Endodermal cell (in vitro differentiated cells): ENCODE measurements at regions not wholly inside any gene's neighbourhood (a gene's known extent, or its start where the extent isn't known, plus 50 kb on each side); places are given as distances from the start of the nearest gene placed in this dataset.

Source experiments
- DNase-seq: peaks from one replicate; pipeline ENCODE4 v3.0.0-alpha.2; 2017
- H3K27ac ChIP-seq: 2 replicates; pipeline ENCODE4 v1.5.1; 2013; ENCODE audit warnings: mild to moderate bottlenecking, low read depth, low read length, moderate library complexity
- H3K27me3 ChIP-seq: 2 replicates; pipeline ENCODE4 v1.6.1; 2013; ENCODE audit warnings: mild to moderate bottlenecking, low read length, moderate library complexity; ENCODE audit not compliant: insufficient read depth, control insufficient read depth, poor library complexity, severe bottlenecking
- H3K36me3 ChIP-seq: 2 replicates; pipeline ENCODE4 v1.7.0; 2013; ENCODE audit warnings: mild to moderate bottlenecking, low read length, moderate library complexity; ENCODE audit not compliant: control insufficient read depth, insufficient read depth
- H3K4me1 ChIP-seq: one replicate; pipeline ENCODE4 v1.7.0; 2013; ENCODE audit warnings: low read length; ENCODE audit not compliant: control insufficient read depth, insufficient read depth
- H3K4me3 ChIP-seq: 2 replicates; pipeline ENCODE4 v1.5.1; 2013; ENCODE audit warnings: mild to moderate bottlenecking, low read length, moderate library complexity
- H3K9ac ChIP-seq: 2 replicates; pipeline ENCODE4 v1.6.1; 2013; ENCODE audit warnings: mild to moderate bottlenecking, low read length, moderate library complexity; ENCODE audit not compliant: poor library complexity, severe bottlenecking; ENCODE audit errors: extremely low read depth
- H3K9me3 ChIP-seq: 2 replicates; pipeline ENCODE4 v1.6.1; 2013; ENCODE audit warnings: mild to moderate bottlenecking, low read length, moderate library complexity; ENCODE audit not compliant: control insufficient read depth
- H3K27ac Mint-ChIP-seq: 2 replicates; pipeline ENCODE4 v1.8.0; 2020; ENCODE audit warnings: mixed read lengths
- H3K27me3 Mint-ChIP-seq: 2 replicates; pipeline ENCODE4 v1.8.0; 2021; ENCODE audit warnings: mild to moderate bottlenecking, mixed read lengths; ENCODE audit not compliant: insufficient read depth
- H3K36me3 Mint-ChIP-seq: 2 replicates; pipeline ENCODE4 v1.8.0; 2020; ENCODE audit warnings: low read depth, mixed read lengths
- H3K4me1 Mint-ChIP-seq: 2 replicates; pipeline ENCODE4 v1.8.0; 2020; ENCODE audit warnings: mixed read lengths
- H3K4me3 Mint-ChIP-seq: 2 replicates; pipeline ENCODE4 v1.8.0; 2020; ENCODE audit warnings: mild to moderate bottlenecking, moderate library complexity, mixed read lengths
- H3K9me3 Mint-ChIP-seq: 2 replicates; pipeline ENCODE4 v1.8.0; 2020; ENCODE audit warnings: mild to moderate bottlenecking, mixed read lengths
- CTCF ChIP-seq: fragments of 200-600 bp; sonication (generic); conservative IDR thresholded peaks from 2 replicates; pipeline ENCODE4 v1.5.0; 2021; ENCODE audit warnings: antibody characterized with exemption, mild to moderate bottlenecking
- WGBS, 2 experiments: methylation state at CpG; one replicate each; pipeline versions ENCODE4 v1.1.5 to v1.1.7; 2013; ENCODE audit warnings: missing lambda C conversion rate in 2 of 2, mixed read lengths in 1 of 2; ENCODE audit not compliant: insufficient coverage in 1 of 2, insufficient read length in 1 of 2; 5-methylcytosine and 5-hydroxymethylcytosine counted together

DNA sequence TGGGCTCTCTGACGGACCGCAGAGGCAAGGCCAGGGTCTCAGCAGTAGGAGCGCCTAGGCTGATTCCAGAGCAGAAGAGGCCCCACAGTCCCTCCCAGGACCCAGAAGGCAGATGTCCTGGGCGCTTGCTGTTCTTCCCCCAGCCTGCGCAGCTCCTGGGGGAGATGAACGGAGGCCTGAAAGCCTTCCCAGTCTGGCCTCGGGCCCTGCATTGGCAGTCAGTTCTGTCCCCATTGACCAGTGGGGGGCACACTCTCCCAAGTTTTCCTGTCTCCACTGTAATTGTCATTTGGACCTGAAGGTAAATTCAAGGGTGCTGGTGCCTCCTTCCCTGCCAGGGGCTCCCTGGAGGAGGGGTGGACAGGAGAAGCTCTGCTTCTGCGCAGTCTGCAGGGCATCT lies 345.7 kb downstream of the CYP26B1 start:
- no peaks in the 10 kb centered on the region for H3K4me1 ChIP-seq
- H3K36me3 ChIP-seq, result no peaks in the 10 kb centered on the region
- peaks cover 19% of the 10 kb centered on the region for H3K27me3 ChIP-seq
- H3K4me1 Mint-ChIP-seq, result no peaks in the 10 kb centered on the region
- peaks cover 2% of the 10 kb centered on the region for H3K27me3 Mint-ChIP-seq
- H3K27ac Mint-ChIP-seq, result no peak overlapping the region
- whole genome bisulfite sequencing, 2 experiments, result 71 to 78% methylated on average over 5 to 8 of the region's 8 CpGs
- no peak overlapping the region for H3K9ac ChIP-seq
- H3K4me3 Mint-ChIP-seq, result no peak overlapping the region
- DNase-seq, result peak; percentile 95
- H3K4me3 ChIP-seq, result no peak overlapping the region
- TF ChIP-seq CTCF, result peak; percentile 86
- no peaks in the 10 kb centered on the region for H3K36me3 Mint-ChIP-seq
- H3K9me3 Mint-ChIP-seq, result no peaks in the 10 kb centered on the region
- H3K9me3 ChIP-seq, result no peaks in the 10 kb centered on the region
- H3K27ac ChIP-seq, result no peak overlapping the region

GRCh38 chr2:71801556-71801955 lies 346.1 kb downstream of the CYP26B1 start:
- H3K4me3 Mint-ChIP-seq, result no peak overlapping the region
- Histone ChIP-seq H3K27me3 (peaks cover 19% of the 10 kb centered on the region), H3K4me1 (no peaks in the 10 kb centered on the region), H3K9me3 (no peaks in the 10 kb centered on the region), H3K9ac (no peak overlapping the region), H3K4me3 (no peak overlapping the region), H3K36me3 (no peaks in the 10 kb centered on the region), H3K27ac (no peak overlapping the region)
- no peak for DNase-seq
- no peaks in the 10 kb centered on the region for H3K36me3 Mint-ChIP-seq
- 83% methylated on average over 3 of the region's 3 CpGs; no CpG with 5 or more reads in 1 of the 2 experiments for whole genome bisulfite sequencing, 2 experiments
- no peak for TF ChIP-seq CTCF
- no peaks in the 10 kb centered on the region for H3K9me3 Mint-ChIP-seq
- H3K27me3 Mint-ChIP-seq, result peaks cover 2% of the 10 kb centered on the region
- no peaks in the 10 kb centered on the region for H3K4me1 Mint-ChIP-seq
- no peak overlapping the region for H3K27ac Mint-ChIP-seq

DNA sequence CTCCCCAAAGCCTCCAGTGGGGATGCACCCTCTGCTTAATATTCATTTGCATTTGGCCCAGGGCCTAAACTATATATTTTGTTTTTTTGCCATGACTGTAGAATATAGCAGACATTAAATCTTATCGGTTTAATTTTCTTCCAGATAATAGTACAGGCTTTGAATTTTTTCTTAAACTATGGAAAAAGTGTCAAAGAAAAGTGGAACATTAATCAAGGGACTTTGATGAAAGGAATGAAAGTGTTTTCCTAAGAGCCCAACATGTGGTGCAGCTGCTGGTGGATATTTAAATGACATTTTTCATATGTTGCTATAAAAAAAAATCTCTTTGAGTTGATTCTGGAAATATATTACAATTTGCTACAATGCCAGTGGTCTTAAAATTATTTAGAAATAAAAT lies 346.8 kb downstream of the CYP26B1 start:
- H3K27ac Mint-ChIP-seq, result no peak overlapping the region
- Histone ChIP-seq H3K27me3 (peaks cover 18% of the 10 kb centered on the region), H3K4me1 (no peaks in the 10 kb centered on the region), H3K9me3 (no peaks in the 10 kb centered on the region), H3K4me3 (no peak overlapping the region), H3K27ac (no peak overlapping the region), H3K9ac (no peak overlapping the region), H3K36me3 (no peaks in the 10 kb centered on the region)
- H3K27me3 Mint-ChIP-seq, result peaks cover 2% of the 10 kb centered on the region
- TF ChIP-seq CTCF, result no peak
- no peaks in the 10 kb centered on the region for H3K4me1 Mint-ChIP-seq
- no peaks in the 10 kb centered on the region for H3K36me3 Mint-ChIP-seq
- 100% methylated on average over 1 of the region's 1 CpG for WGBS, 2 experiments
- no peaks in the 10 kb centered on the region for H3K9me3 Mint-ChIP-seq
- DNase-seq, result no peak
- H3K4me3 Mint-ChIP-seq, result no peak overlapping the region
